ENCODE measurements at regions not wholly inside any gene's neighbourhood (a gene's known extent, or its start where the extent isn't known, plus 50 kb on each side); places are given as distances from the start of the nearest gene placed in this dataset.

GRCh38 chr4:138851391-138852335 lies 163.9 kb upstream of the NOCT start:
- DNase-seq, result no peak

DNA sequence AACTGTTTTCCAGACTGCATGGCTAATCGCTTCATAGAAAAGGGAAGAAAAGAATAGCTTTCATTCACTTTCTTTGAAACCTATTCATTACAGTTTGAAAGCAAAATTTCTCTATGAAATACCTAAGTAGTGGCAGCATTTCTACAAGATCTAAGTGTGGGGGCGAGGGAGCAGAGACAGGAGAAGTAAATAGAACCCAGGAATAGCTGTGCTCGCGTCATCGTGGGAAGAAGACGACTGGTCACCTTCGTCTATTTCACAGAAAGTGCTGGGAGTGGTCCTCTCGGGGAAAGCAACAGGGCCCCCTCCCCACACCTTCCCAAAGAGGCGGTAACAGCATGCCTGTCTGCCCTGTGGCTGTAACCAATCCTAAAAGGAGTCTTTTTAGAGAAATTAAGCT lies 169.9 kb upstream of the NOCT start:
- DNase-seq, result no peak

GRCh38 chr4:138845054-138845453 lies 170.5 kb upstream of the NOCT start:
- no peak for DNase-seq

- DNase-seq, result no peak
Observed at GRCh38 chr4:138843616-138844015, 172.0 kb upstream of the NOCT start.

DNA sequence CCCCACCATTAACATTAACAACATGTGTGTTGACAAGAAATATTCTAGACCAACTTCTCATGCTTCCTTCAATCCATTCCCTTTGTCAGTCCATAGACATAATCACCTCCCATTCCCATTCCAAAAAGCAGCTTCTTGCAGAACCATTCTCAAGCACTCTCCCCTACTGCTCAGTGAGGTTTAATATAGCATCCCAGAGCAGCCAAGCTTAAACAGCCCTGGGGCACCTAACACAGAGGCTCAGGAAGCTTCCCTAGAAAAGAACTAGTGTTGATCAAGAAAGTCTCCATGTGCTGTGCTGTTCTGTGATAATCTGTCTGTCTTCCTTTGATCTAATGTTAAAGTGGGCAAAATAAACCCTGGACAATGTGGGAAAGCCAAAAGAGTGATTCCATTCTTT lies 174.2 kb upstream of the NOCT start:
- no peak for DNase-seq

- no peak for DNase-seq
Observed at GRCh38 chr4:138838251-138838650, 177.3 kb upstream of the NOCT start.

DNA sequence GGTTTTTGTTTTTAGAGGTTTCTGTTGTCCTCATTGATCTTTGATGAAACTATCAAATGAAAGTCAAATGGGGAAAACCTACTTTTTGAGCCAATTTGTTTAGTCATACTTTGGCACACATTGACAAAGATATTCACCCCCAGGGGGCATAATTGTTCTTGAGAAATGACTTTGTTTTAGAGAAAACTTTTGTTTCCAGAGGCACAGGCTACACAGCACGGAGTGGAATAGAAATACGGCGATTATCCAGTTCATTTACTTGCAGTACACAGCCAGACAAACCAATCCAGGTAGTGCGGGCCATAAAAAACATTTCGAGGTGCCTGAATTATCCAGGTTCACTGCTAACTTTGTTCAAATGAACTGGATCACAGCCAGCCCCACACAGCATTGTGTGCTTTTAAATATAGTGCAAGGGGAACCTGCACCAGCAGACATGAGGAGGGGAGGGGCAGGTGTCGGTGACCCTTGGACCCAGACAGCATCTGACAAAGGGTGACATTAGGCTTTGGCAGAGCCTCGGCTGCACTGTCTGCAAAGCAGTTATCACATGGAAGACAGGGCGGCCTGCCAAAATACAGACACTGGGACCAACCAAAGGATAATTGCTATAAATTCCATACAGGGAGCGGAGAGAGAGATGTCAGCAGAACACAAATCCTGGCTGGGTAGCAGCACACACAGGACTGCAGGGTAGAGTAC lies 179.6 kb upstream of the NOCT start:
- no peak for DNase-seq

GRCh38 chr4:138833974-138834373 lies 181.6 kb upstream of the NOCT start:
- no peak for DNase-seq

- DNase-seq, result no peak
Observed at GRCh38 chr4:138832563-138832962, 183.0 kb upstream of the NOCT start.

DNA sequence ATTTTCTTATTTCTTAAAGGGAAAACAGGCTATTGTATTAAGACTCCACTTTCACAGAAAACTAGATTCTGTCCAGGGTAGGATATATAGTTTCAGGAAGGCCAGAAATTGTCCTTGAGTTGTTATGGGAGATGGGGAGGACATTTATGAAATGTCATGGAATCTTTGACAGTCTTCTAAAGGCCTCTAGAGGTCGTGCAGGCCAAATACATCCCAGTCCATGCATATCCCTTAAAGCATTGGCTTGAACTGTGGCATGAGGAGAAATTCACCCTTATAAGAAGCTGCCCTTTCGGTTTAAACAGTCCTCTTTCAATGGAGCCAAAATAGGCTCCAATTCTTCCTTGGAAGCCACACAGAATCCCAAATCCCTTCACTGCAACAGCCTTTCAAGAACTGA lies 183.6 kb upstream of the NOCT start:
- DNase-seq, result no peak

DNA sequence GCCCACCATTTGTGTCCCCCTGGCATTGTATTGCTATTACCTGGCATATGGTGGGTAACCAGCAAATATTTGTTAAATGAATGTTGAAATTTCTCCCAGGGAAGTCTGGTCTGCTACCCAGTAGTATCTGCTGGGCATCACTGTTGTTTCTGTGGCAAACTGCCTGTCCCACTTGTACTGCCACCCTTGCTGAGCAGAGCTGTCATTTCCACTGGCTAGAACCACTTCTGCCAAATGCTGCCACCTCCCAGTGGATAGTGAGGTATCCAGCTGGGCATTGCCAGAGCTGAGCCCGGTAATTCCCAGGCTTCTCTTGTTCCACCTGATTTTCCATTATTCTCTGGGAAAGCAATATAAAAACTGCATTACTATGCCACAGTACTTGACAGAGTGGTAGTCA lies 186.7 kb upstream of the NOCT start:
- DNase-seq, result no peak

DNA sequence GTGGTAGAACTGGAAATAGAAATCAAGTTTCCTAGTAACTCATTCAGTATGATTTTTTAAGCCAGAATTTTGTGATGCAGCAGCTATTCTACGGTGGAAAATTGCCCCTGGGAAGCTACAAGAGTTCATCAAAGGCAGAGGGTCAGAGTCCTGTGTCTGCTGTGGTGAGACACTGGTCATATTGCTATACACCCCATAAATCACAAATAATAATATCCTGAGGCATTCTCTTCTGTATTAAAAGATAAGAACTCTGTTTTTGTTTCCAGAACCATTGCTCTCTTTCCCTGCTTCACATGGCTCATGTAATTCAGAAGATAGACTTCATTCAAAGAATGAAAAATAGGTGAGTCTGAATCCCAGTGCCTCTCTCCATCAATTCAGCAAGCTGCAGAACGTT lies 188.8 kb upstream of the NOCT start:
- no peak for DNase-seq

GRCh38 chr4:138826322-138826721 lies 189.3 kb upstream of the NOCT start:
- DNase-seq, result no peak

DNA sequence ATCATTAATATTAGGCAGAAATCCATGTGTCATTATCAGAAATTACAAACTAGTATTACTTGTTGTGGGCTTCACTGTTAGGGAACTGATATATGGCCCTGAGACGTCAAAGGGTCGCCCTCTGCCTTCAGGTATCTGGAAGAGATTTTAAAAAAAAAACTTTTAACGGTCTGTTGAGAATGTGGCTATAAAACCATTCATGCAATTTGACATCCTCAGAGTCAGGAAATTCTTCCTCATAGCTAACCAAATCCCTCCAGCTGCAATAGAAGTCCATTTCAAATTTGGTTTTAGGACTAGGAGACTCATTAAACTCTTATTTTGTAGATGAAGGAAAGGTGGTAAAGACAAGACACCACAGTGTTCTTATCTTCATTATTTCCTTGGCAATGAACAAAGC lies 194.2 kb upstream of the NOCT start:
- DNase-seq, result no peak

DNA sequence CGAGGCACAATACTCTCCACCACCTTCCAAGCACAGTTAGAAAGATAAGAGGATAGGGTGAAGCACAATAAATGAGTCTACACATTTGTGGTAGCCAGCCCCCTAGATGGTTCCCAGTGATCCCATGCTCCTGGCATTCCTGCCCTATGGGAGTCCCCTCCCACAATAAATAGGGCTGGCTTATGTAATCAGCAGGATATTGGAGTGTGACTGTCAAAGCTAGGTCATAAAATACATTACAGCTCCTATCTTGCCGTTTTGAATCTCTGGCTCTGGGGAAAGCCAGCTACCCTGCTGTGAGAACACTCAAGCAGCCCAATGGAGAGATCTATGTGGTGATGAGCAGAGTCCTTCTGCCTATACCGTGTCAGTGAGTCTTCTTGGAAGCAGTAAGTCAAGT lies 198.7 kb upstream of the NOCT start:
- no peak for DNase-seq

- no peak for DNase-seq
Observed at GRCh38 chr4:138815811-138816210, 199.8 kb upstream of the NOCT start.

- no peak for DNase-seq
Observed at GRCh38 chr4:138805736-138806135, 209.8 kb upstream of the NOCT start.

- DNase-seq, result no peak
Observed at GRCh38 chr4:138804711-138805110, 210.9 kb upstream of the NOCT start.

GRCh38 chr4:138803051-138803450 lies 212.5 kb upstream of the NOCT start:
- DNase-seq, result no peak

DNA sequence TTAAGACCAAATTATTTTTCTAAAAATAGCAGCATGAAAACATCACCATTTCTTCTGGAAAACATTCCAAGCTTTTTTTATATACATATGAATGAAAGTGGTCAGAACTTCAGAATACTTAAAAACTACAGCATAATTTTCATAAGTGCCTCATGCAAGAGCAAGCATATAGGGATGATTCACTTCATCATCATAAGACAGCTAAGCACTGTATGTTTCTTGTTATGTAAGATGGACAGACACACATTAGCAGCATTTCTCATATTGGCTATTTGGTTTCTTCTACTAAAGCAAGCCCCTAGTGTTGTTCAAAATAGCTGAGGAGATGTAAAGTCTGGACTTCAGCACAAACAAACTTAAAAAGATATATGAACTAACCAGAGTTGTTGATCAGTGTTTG lies 213.1 kb upstream of the NOCT start:
- DNase-seq, result no peak

GRCh38 chr4:138800421-138800820 lies 215.2 kb upstream of the NOCT start:
- DNase-seq, result no peak

DNA sequence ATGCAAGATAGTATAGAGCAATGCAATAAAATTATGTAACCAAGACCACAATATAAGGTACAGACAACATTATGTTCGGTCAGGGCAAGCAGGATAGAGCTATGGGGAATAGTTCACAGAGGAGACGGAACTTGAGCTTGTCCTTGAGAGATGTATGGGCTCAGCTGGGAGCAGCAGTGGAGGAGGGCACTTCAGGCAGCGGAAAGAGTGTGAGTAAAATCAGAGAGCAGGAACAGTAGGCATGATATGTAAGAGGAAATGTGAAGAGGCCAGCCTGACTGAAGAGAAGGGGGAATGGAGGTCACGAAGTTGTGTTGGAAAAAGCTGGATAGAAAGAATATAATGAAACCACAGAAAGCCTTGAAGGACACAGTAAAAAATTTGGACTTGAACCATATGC lies 217.2 kb upstream of the NOCT start:
- no peak for DNase-seq

GRCh38 chr4:138797646-138798045 lies 217.9 kb upstream of the NOCT start:
- DNase-seq, result no peak

- DNase-seq, result no peak
Observed at GRCh38 chr4:138796761-138797160, 218.8 kb upstream of the NOCT start.

All from effector CD4-positive, alpha-beta T cell (primary cell).